GM23338 (cell line): ENCODE measurements at regions not wholly inside any gene's neighbourhood (a gene's known extent, or its start where the extent isn't known, plus 50 kb on each side); places are given as distances from the start of the nearest gene placed in this dataset.

Experiments
- ATAC-seq: fragments of 200-7000 bp; cut with Tn5 transposase; 3 replicates; pipeline ENCODE4 v1.9.1; 2020
- DNase-seq: peaks from one replicate; pipeline ENCODE4 v3.0.0-alpha.2; 2015; ENCODE audit warnings: low spot score
- H2AFZ ChIP-seq: fragments of 200-600 bp; sonication (generic); 2 replicates; pipeline ENCODE4 v1.8.0; 2016; ENCODE audit warnings: antibody characterized with exemption, mild to moderate bottlenecking, moderate library complexity
- H3F3A ChIP-seq: fragments of 200-600 bp; sonication (generic); replicated peaks from 2 replicates; pipeline ENCODE4 v1.8.0; 2017; ENCODE audit warnings: antibody characterized with exemption, mixed run types, low read depth
- H3K27ac ChIP-seq: fragments of 200-600 bp; sonication (generic); 2 replicates; pipeline ENCODE4 v1.6.1; 2016; ENCODE audit warnings: low read depth
- H3K27me3 ChIP-seq: fragments of 200-600 bp; sonication (generic); 2 replicates; pipeline ENCODE4 v1.8.0; 2016; ENCODE audit warnings: mild to moderate bottlenecking, mixed run types, moderate library complexity; ENCODE audit not compliant: insufficient read depth
- H3K36me3 ChIP-seq: fragments of 200-600 bp; sonication (generic); 2 replicates; pipeline ENCODE4 v1.8.0; 2016; ENCODE audit warnings: mild to moderate bottlenecking; ENCODE audit not compliant: insufficient read depth
- H3K4me1 ChIP-seq: fragments of 200-600 bp; sonication (generic); 2 replicates; pipeline ENCODE4 v1.8.0; 2016; ENCODE audit warnings: mild to moderate bottlenecking, moderate library complexity; ENCODE audit not compliant: insufficient read depth
- H3K4me2 ChIP-seq: fragments of 200-600 bp; sonication (generic); 2 replicates; pipeline ENCODE4 v1.7.1; 2017; ENCODE audit warnings: mixed run types
- H3K4me3 ChIP-seq: fragments of 200-600 bp; sonication (generic); 2 replicates; pipeline ENCODE4 v1.6.1; 2016; ENCODE audit warnings: mixed run types
- H3K79me2 ChIP-seq: fragments of 200-600 bp; sonication (generic); replicated peaks from 2 replicates; pipeline ENCODE4 v1.8.0; 2017; ENCODE audit warnings: mild to moderate bottlenecking; ENCODE audit not compliant: insufficient read depth
- H3K9me2 ChIP-seq: fragments of 200-600 bp; sonication (generic); 2 replicates; pipeline ENCODE4 v1.8.0; 2017; ENCODE audit not compliant: insufficient read depth
- H4K20me1 ChIP-seq: fragments of 200-600 bp; sonication (generic); replicated peaks from 2 replicates; pipeline ENCODE4 v1.8.0; 2017; ENCODE audit warnings: mild to moderate bottlenecking; ENCODE audit not compliant: insufficient read depth
- H3K27ac Mint-ChIP-seq: 2 replicates; pipeline ENCODE4 v1.8.0; 2020; ENCODE audit warnings: inconsistent platforms, mild to moderate bottlenecking, moderate library complexity, mixed read lengths
- H3K27me3 Mint-ChIP-seq: 3 replicates; pipeline ENCODE4 v1.8.0; 2022; ENCODE audit warnings: low read depth, mild to moderate bottlenecking, moderate library complexity, mixed read lengths, inconsistent platforms; ENCODE audit not compliant: insufficient read depth, poor library complexity
- H3K36me3 Mint-ChIP-seq: 3 replicates; pipeline ENCODE4 v1.8.0; 2021; ENCODE audit warnings: low read depth, mild to moderate bottlenecking, inconsistent platforms, moderate library complexity, mixed read lengths
- H3K4me1 Mint-ChIP-seq: 3 replicates; pipeline ENCODE4 v1.8.0; 2020; ENCODE audit warnings: mild to moderate bottlenecking, inconsistent platforms, mixed read lengths
- H3K4me3 Mint-ChIP-seq: 3 replicates; pipeline ENCODE4 v1.8.0; 2021; ENCODE audit warnings: moderate library complexity, mild to moderate bottlenecking, inconsistent platforms, mixed read lengths
- H3K9me3 Mint-ChIP-seq: 3 replicates; pipeline ENCODE4 v1.8.0; 2020; ENCODE audit warnings: moderate library complexity, mild to moderate bottlenecking, inconsistent platforms, mixed read lengths
- CREB1 ChIP-seq: fragments of 250-450 bp; sonication (Bioruptor Pico); IDR thresholded peaks from 2 replicates; pipeline ENCODE4 v1.5.0; 2020; ENCODE audit warnings: low read depth, mild to moderate bottlenecking, moderate library complexity
- EZH2 ChIP-seq: fragments of 200-600 bp; sonication (generic); IDR thresholded peaks from one replicate; pipeline ENCODE4 v1.8.0; 2017; ENCODE audit warnings: antibody characterized with exemption, mild to moderate bottlenecking, low read depth; ENCODE audit not compliant: unreplicated experiment
- EZH2phosphoT487 ChIP-seq: fragments of 200-600 bp; sonication (generic); IDR thresholded peaks from one replicate; pipeline ENCODE4 v1.8.1; 2018; ENCODE audit warnings: antibody characterized with exemption; ENCODE audit not compliant: unreplicated experiment
- JUNB ChIP-seq: IDR thresholded peaks from one replicate; pipeline ENCODE4 v1.6.1; 2016; ENCODE audit warnings: antibody characterized with exemption; ENCODE audit not compliant: unreplicated experiment
- NANOG ChIP-seq: IDR thresholded peaks from 2 replicates; pipeline ENCODE4 v1.6.1; 2016; ENCODE audit warnings: antibody characterized with exemption, borderline replicate concordance
- POLR2AphosphoS5 ChIP-seq: IDR thresholded peaks from 2 replicates; pipeline ENCODE4 v1.6.1; 2016; ENCODE audit warnings: antibody characterized with exemption, low read depth
- STAT1 ChIP-seq: IDR thresholded peaks from one replicate; pipeline ENCODE4 v1.6.1; 2016; ENCODE audit warnings: antibody characterized with exemption; ENCODE audit not compliant: unreplicated experiment
- ZNF114 ChIP-seq: fragments of 250-450 bp; sonication (Bioruptor Pico); IDR thresholded peaks from 2 replicates; pipeline ENCODE4 v1.5.0; 2020; ENCODE audit warnings: mild to moderate bottlenecking, moderate library complexity
- ZNF331 ChIP-seq: fragments of 250-450 bp; sonication (Bioruptor Pico); IDR thresholded peaks from 2 replicates; pipeline ENCODE4 v1.5.0; 2020; ENCODE audit warnings: low read depth, mild to moderate bottlenecking, moderate library complexity
- TF ChIP-seq, protein P1 (sequence below): IDR thresholded peaks from one replicate; pipeline ENCODE4 v1.6.1; 2018; ENCODE audit warnings: antibody characterized with exemption; ENCODE audit not compliant: unreplicated experiment
- TF ChIP-seq, protein P2 (sequence below): IDR thresholded peaks from 2 replicates; pipeline ENCODE4 v1.6.1; 2016; ENCODE audit warnings: antibody characterized with exemption
- TF ChIP-seq, protein P3 (sequence below): fragments of 250-450 bp; sonication (Bioruptor Pico); IDR thresholded peaks from 2 replicates; pipeline ENCODE4 v1.5.0; 2020; ENCODE audit warnings: mild to moderate bottlenecking, moderate library complexity
- TF ChIP-seq, protein P4 (sequence below), 2 experiments: fragments of 200-600 bp in 1 of 2; sonication (generic) in 1 of 2; conservative IDR thresholded peaks; 2 replicates each; pipeline versions ENCODE4 v1.5.1 to v1.6.1; 2016 to 2017; ENCODE audit warnings: antibody characterized with exemption in 2 of 2, low read depth in 2 of 2, mild to moderate bottlenecking in 2 of 2, moderate library complexity in 1 of 2

DNA sequence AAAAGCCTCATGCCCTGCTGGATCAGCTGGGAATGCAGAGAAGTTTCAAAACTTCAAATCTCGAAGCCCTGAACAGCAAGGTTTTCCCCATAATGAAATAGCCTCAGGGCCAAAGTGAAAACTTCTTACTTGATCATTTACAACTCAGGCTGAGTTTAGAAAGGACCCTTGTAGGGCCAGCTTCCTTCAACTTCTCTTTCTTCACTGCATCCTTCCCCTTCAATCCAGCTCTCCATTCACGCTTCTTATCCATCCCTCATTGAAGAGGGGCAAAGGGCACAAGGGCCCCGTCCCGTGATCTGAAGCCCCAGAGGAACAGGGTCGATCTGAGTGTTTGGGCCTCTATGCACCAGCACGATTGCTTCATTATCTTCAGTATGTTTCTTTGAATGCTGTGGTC, 392.2 kb upstream of the CELF2 start:
- Histone ChIP-seq H3F3A (no peaks in the 10 kb centered on the region), H3K27me3 (no peaks in the 10 kb centered on the region), H3K9me2 (no peaks in the 10 kb centered on the region), H3K79me2 (no peaks in the 10 kb centered on the region), H2AFZ (peak overlapping the region; percentile 78; the same call in 1 of the 2 replicates), H3K27ac (no peak overlapping the region), H3K4me1 (no peaks in the 10 kb centered on the region), H3K4me2 (no peak overlapping the region), H3K4me3 (no peak overlapping the region), H3K36me3 (no peaks in the 10 kb centered on the region), H4K20me1 (no peaks in the 10 kb centered on the region)
- TF ChIP-seq NANOG (no peak), EZH2 (no peak), ZNF114 (CRISPR knock-in tag) (no peak), CREB1 (CRISPR knock-in tag) (no peak), EZH2phosphoT487 (no peak), STAT1 (no peak), ZNF331 (CRISPR knock-in tag) (no peak), POLR2AphosphoS5 (no peak), JUNB (no peak)
- TF ChIP-seq, protein P1, sequence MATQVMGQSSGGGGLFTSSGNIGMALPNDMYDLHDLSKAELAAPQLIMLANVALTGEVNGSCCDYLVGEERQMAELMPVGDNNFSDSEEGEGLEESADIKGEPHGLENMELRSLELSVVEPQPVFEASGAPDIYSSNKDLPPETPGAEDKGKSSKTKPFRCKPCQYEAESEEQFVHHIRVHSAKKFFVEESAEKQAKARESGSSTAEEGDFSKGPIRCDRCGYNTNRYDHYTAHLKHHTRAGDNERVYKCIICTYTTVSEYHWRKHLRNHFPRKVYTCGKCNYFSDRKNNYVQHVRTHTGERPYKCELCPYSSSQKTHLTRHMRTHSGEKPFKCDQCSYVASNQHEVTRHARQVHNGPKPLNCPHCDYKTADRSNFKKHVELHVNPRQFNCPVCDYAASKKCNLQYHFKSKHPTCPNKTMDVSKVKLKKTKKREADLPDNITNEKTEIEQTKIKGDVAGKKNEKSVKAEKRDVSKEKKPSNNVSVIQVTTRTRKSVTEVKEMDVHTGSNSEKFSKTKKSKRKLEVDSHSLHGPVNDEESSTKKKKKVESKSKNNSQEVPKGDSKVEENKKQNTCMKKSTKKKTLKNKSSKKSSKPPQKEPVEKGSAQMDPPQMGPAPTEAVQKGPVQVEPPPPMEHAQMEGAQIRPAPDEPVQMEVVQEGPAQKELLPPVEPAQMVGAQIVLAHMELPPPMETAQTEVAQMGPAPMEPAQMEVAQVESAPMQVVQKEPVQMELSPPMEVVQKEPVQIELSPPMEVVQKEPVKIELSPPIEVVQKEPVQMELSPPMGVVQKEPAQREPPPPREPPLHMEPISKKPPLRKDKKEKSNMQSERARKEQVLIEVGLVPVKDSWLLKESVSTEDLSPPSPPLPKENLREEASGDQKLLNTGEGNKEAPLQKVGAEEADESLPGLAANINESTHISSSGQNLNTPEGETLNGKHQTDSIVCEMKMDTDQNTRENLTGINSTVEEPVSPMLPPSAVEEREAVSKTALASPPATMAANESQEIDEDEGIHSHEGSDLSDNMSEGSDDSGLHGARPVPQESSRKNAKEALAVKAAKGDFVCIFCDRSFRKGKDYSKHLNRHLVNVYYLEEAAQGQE = no peak
- TF ChIP-seq, protein P2, sequence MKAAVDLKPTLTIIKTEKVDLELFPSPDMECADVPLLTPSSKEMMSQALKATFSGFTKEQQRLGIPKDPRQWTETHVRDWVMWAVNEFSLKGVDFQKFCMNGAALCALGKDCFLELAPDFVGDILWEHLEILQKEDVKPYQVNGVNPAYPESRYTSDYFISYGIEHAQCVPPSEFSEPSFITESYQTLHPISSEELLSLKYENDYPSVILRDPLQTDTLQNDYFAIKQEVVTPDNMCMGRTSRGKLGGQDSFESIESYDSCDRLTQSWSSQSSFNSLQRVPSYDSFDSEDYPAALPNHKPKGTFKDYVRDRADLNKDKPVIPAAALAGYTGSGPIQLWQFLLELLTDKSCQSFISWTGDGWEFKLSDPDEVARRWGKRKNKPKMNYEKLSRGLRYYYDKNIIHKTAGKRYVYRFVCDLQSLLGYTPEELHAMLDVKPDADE = no peak
- TF ChIP-seq, protein P3, sequence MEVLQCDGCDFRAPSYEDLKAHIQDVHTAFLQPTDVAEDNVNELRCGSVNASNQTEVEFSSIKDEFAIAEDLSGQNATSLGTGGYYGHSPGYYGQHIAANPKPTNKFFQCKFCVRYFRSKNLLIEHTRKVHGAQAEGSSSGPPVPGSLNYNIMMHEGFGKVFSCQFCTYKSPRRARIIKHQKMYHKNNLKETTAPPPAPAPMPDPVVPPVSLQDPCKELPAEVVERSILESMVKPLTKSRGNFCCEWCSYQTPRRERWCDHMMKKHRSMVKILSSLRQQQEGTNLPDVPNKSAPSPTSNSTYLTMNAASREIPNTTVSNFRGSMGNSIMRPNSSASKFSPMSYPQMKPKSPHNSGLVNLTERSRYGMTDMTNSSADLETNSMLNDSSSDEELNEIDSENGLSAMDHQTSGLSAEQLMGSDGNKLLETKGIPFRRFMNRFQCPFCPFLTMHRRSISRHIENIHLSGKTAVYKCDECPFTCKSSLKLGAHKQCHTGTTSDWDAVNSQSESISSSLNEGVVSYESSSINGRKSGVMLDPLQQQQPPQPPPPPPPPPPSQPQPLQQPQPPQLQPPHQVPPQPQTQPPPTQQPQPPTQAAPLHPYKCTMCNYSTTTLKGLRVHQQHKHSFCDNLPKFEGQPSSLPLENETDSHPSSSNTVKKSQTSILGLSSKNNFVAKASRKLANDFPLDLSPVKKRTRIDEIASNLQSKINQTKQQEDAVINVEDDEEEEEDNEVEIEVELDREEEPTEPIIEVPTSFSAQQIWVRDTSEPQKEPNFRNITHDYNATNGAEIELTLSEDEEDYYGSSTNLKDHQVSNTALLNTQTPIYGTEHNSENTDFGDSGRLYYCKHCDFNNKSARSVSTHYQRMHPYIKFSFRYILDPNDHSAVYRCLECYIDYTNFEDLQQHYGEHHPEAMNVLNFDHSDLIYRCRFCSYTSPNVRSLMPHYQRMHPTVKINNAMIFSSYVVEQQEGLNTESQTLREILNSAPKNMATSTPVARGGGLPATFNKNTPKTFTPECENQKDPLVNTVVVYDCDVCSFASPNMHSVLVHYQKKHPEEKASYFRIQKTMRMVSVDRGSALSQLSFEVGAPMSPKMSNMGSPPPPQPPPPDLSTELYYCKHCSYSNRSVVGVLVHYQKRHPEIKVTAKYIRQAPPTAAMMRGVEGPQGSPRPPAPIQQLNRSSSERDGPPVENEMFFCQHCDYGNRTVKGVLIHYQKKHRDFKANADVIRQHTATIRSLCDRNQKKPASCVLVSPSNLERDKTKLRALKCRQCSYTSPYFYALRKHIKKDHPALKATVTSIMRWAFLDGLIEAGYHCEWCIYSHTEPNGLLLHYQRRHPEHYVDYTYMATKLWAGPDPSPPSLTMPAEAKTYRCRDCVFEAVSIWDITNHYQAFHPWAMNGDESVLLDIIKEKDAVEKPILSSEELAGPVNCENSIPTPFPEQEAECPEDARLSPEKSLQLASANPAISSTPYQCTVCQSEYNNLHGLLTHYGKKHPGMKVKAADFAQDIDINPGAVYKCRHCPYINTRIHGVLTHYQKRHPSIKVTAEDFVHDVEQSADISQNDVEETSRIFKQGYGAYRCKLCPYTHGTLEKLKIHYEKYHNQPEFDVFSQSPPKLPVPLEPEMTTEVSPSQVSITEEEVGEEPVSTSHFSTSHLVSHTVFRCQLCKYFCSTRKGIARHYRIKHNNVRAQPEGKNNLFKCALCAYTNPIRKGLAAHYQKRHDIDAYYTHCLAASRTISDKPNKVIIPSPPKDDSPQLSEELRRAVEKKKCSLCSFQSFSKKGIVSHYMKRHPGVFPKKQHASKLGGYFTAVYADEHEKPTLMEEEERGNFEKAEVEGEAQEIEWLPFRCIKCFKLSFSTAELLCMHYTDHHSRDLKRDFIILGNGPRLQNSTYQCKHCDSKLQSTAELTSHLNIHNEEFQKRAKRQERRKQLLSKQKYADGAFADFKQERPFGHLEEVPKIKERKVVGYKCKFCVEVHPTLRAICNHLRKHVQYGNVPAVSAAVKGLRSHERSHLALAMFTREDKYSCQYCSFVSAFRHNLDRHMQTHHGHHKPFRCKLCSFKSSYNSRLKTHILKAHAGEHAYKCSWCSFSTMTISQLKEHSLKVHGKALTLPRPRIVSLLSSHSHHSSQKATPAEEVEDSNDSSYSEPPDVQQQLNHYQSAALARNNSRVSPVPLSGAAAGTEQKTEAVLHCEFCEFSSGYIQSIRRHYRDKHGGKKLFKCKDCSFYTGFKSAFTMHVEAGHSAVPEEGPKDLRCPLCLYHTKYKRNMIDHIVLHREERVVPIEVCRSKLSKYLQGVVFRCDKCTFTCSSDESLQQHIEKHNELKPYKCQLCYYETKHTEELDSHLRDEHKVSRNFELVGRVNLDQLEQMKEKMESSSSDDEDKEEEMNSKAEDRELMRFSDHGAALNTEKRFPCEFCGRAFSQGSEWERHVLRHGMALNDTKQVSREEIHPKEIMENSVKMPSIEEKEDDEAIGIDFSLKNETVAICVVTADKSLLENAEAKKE = no peak
- TF ChIP-seq, protein P4, sequence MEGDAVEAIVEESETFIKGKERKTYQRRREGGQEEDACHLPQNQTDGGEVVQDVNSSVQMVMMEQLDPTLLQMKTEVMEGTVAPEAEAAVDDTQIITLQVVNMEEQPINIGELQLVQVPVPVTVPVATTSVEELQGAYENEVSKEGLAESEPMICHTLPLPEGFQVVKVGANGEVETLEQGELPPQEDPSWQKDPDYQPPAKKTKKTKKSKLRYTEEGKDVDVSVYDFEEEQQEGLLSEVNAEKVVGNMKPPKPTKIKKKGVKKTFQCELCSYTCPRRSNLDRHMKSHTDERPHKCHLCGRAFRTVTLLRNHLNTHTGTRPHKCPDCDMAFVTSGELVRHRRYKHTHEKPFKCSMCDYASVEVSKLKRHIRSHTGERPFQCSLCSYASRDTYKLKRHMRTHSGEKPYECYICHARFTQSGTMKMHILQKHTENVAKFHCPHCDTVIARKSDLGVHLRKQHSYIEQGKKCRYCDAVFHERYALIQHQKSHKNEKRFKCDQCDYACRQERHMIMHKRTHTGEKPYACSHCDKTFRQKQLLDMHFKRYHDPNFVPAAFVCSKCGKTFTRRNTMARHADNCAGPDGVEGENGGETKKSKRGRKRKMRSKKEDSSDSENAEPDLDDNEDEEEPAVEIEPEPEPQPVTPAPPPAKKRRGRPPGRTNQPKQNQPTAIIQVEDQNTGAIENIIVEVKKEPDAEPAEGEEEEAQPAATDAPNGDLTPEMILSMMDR (conservative IDR thresholded peaks at IDR 0.05; ENCODE audit: low read depth in 2 of 2) = no peak
- Mint-ChIP-seq H3K27me3 (no peaks in the 10 kb centered on the region), H3K27ac (no peak overlapping the region), H3K4me1 (no peaks in the 10 kb centered on the region), H3K9me3 (no peaks in the 10 kb centered on the region), H3K4me3 (no peak overlapping the region), H3K36me3 (no peaks in the 10 kb centered on the region)
- ATAC-seq (no peak), DNase-seq (no peak)
